WERI-Rb-1 (cell line): ENCODE measurements at regions not wholly inside any gene's neighbourhood (a gene's known extent, or its start where the extent isn't known, plus 50 kb on each side); places are given as distances from the start of the nearest gene placed in this dataset.

ENCODE experiments used
- DNase-seq: peaks from one replicate; pipeline ENCODE4 v3.0.0-alpha.2; 2020
- H3K27ac ChIP-seq: fragments of 250-450 bp; sonication (Bioruptor Pico); 2 replicates; pipeline ENCODE4 v1.5.1; 2020; ENCODE audit warnings: mild to moderate bottlenecking, moderate library complexity
- H3K27me3 ChIP-seq: fragments of 250-450 bp; sonication (Bioruptor Pico); 2 replicates; pipeline ENCODE4 v1.5.1; 2021; ENCODE audit warnings: mild to moderate bottlenecking, low read depth, moderate library complexity; ENCODE audit not compliant: insufficient read depth, severe bottlenecking
- H3K36me3 ChIP-seq: fragments of 250-450 bp; sonication (Bioruptor Pico); 2 replicates; pipeline ENCODE4 v1.5.1; 2020; ENCODE audit warnings: mild to moderate bottlenecking, moderate library complexity
- H3K4me3 ChIP-seq: 2 replicates; pipeline ENCODE4 v1.5.1; 2011; ENCODE audit warnings: low read depth, mild to moderate bottlenecking, control low read depth, low read length
- H3K9me3 ChIP-seq: fragments of 250-450 bp; sonication (Bioruptor Pico); 2 replicates; pipeline ENCODE4 v1.5.1; 2021; ENCODE audit warnings: mild to moderate bottlenecking, moderate library complexity; ENCODE audit not compliant: severe bottlenecking
- CTCF ChIP-seq: IDR thresholded peaks from 2 replicates; pipeline ENCODE4 v1.5.1; 2011; ENCODE audit warnings: low read depth, mild to moderate bottlenecking, control low read depth, inconsistent platforms, low read length

- DNase-seq: no peak
- H3K27ac ChIP-seq: no peak overlapping the region
- no peaks in the 10 kb centered on the region for H3K36me3 ChIP-seq
- no peak for TF ChIP-seq CTCF
- H3K9me3 ChIP-seq: no peaks in the 10 kb centered on the region
- no peak overlapping the region for H3K4me3 ChIP-seq
- H3K27me3 ChIP-seq: no peaks in the 10 kb centered on the region
These were observed 104.3 kb downstream of the CPN2 start for GRCh38 chr3:194246709-194247349.

GRCh38 chr3:194247350-194247740, 103.8 kb downstream of the CPN2 start:
- H3K9me3 ChIP-seq: no peaks in the 10 kb centered on the region
- no peak for DNase-seq
- no peaks in the 10 kb centered on the region for H3K27me3 ChIP-seq
- H3K27ac ChIP-seq: no peak overlapping the region
- no peak overlapping the region for H3K4me3 ChIP-seq
- no peaks in the 10 kb centered on the region for H3K36me3 ChIP-seq
- TF ChIP-seq CTCF: no peak

DNA sequence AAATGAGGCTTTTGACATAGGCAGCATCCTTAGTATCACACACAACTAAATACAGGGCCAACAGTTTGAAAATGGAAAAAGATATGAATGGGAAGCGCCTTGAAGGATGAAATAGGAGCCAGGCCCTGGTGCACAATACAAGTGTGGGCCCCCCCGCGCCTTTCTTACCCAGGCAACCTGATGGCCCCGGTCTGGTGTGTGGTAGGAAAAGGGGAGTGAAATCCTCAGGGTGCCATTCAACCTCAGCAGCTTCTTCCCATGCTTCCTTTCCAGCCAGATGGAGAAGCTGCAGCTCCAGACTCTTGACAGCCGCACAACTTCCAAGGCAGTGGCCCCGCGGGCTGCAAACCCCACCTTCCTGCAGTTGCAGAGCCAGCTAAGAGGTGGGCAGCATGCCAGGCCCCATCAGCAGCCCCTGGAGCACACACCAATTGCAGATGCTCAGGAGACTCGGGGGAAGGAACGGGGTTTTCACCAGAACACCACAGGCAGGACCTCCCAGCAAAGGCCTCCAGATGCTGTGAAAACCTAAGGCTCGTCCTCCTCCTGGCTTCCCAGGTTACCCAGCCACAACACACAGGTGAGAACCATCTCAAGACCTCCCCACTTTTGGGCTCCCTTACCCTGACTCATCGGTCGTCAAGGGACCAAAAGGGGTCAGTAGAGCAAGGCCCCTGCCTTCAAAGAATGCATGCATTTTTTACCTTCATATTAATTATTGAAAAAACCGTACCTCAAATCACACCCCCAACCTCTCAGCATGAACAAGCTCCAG, 101.6 kb downstream of the CPN2 start:
- DNase-seq: no peak
- TF ChIP-seq CTCF: no peak
- Histone ChIP-seq H3K4me3 (no peak overlapping the region), H3K36me3 (no peaks in the 10 kb centered on the region), H3K9me3 (no peaks in the 10 kb centered on the region), H3K27ac (no peak overlapping the region), H3K27me3 (no peaks in the 10 kb centered on the region)

DNA sequence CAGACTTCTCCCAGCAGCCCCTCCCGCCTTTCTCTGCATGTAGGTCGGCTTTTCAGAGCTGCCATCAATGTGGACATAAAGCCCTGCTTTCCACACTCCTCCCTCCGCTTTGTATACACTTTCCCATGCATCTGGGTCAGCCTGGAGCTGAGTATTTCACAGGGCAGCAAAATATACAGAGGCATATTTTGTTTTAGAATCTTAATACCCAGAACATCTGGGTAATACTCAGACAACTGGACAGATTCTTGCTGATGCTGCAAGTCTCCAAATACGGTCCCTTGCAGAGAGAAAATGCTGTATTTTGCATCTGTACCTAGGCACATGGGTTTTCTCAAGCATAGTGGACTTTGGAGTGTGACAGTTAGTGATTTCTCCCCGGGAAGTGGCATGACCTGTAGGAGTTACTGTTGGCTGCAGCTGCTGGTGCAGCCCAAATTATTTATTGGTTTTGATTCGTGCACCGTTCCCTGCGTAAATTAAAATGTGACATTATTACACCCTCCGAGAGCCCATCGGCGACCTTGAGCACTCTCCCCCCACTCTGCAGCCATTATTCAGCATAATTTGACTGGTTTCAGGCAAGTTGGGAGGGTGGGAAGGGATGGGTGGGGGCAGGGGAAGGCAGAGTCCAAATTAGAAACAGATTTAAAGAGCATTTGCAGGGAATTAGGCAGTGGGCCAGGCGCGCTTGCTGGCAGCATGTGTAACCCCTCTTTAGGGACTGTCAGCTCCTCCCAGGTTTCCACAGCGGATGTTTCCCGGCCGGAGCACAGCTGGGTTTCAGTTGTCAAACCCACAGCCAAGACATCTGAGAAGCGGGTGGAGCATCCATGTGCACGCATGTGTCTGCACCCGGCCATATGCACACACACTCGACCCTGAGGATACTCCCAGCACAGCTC, 100.8 kb downstream of the CPN2 start:
- Histone ChIP-seq H3K27me3 (no peaks in the 10 kb centered on the region), H3K27ac (no peak overlapping the region), H3K36me3 (no peaks in the 10 kb centered on the region), H3K9me3 (no peaks in the 10 kb centered on the region), H3K4me3 (no peak overlapping the region)
- TF ChIP-seq CTCF: no peak
- DNase-seq: no peak

DNA sequence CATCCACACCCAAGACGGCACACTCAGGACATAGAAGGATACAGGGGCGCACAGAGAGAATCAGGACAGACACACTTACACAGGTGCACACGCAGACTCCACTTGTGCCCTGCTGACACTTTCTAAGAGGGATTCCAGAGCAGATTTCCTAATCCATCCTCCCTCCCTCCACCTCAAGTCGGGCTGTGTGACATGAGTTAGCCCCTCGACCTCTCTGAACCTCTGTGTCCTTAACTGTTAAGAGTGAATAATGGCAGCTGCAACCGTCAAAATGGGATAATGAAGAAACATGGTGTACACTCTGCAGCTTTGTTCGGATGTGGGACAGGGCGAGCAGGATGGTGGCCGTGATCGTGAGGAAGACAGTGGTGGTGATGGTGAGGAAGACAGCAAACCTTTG, 100.1 kb downstream of the CPN2 start:
- no peak for TF ChIP-seq CTCF
- DNase-seq: no peak
- Histone ChIP-seq H3K27me3 (no peaks in the 10 kb centered on the region), H3K36me3 (no peaks in the 10 kb centered on the region), H3K9me3 (no peaks in the 10 kb centered on the region), H3K4me3 (no peak overlapping the region), H3K27ac (no peak overlapping the region)
